HUES6 (cell line): ENCODE measurements at regions not wholly inside any gene's neighbourhood (a gene's known extent, or its start where the extent isn't known, plus 50 kb on each side); places are given as distances from the start of the nearest gene placed in this dataset.

Experiments
- H3K27ac ChIP-seq: 2 replicates; pipeline ENCODE4 v1.7.0; 2013; ENCODE audit warnings: low read depth, mild to moderate bottlenecking, low read length, inconsistent platforms
- H3K27me3 ChIP-seq: 2 replicates; pipeline ENCODE4 v1.6.1; 2013; ENCODE audit warnings: low read length; ENCODE audit not compliant: control insufficient read depth, insufficient read depth
- H3K36me3 ChIP-seq: 2 replicates; pipeline ENCODE4 v1.6.1; 2013; ENCODE audit warnings: low read length; ENCODE audit not compliant: control insufficient read depth, insufficient read depth
- H3K4me1 ChIP-seq: 2 replicates; pipeline ENCODE4 v1.6.1; 2013; ENCODE audit warnings: low read length; ENCODE audit not compliant: control insufficient read depth, insufficient read depth
- H3K4me3 ChIP-seq: 2 replicates; pipeline ENCODE4 v1.5.1; 2013; ENCODE audit warnings: low read depth, low read length
- H3K9ac ChIP-seq: one replicate; pipeline ENCODE4 v1.6.1; 2013; ENCODE audit warnings: mild to moderate bottlenecking, low read length
- H3K9me3 ChIP-seq: 2 replicates; pipeline ENCODE4 v1.6.1; 2013; ENCODE audit warnings: low read depth, low read length; ENCODE audit not compliant: control insufficient read depth, insufficient read depth

DNA sequence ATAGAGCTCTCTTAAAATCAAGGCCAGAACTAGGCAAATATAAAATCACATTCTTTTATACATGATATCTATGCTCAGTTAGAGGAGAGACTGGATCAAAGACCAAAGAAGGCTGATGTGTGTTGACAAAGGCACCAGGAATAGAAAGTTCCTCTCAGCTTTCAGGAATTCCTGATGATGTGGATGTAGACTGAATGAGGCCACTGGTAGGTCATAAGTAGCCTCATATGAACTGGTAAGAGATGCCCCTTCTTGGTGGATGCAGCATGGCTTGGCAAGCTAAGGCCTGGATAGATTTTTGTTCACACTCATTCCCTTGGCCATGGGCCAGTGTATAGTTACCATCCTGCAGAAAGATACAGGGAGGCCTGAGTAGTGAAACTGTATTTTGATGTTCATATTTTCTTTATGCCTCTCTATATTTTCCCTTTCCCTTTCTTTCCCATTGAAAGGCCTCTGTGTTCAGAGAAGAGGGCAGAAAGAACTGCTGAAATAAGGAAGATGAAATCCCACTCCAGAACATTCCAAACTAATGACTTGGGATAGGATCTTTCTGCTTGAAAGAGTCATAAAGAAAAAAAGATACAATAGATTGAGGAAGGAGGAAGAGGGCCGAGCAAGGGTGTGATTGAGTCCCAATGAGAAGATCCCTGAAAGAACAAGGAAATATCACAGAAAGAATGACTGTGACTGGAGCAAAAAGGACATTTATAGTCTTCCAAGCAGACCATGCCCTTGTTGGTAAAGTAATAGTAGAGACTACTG is 2182.7 kb upstream of the PIK3C3 start:
- peaks cover 4% of the 10 kb centered on the region; the same call in 1 of the 2 replicates for H3K4me1 ChIP-seq
- H3K27ac ChIP-seq = no peak overlapping the region
- H3K9me3 ChIP-seq = no peaks in the 10 kb centered on the region
- no peaks in the 10 kb centered on the region for H3K36me3 ChIP-seq
- no peaks in the 10 kb centered on the region for H3K27me3 ChIP-seq
- H3K9ac ChIP-seq = no peak overlapping the region
- no peak overlapping the region for H3K4me3 ChIP-seq

DNA sequence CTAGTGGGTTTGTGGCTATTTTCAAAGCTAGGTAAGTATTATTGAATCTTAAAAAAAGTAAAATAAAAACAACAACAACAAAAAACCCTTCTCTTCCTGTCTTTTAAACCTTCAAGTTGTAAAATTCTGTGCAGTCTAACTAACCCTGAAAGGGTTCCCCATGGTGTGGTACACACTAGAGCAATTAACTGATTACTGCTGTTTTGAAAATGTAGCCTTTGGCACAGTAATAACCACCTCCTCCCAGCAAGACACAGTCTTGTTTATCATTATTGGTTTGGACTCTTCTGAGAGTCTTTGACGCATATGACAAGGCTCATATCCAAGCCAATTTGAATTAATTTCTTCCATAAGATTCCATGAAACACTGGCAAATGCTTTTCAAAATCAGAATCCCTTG is 2184.6 kb upstream of the PIK3C3 start:
- Histone ChIP-seq H3K9ac (no peak overlapping the region), H3K4me1 (no peaks in the 10 kb centered on the region), H3K36me3 (no peaks in the 10 kb centered on the region), H3K9me3 (no peaks in the 10 kb centered on the region), H3K27ac (no peak overlapping the region), H3K4me3 (no peak overlapping the region), H3K27me3 (no peaks in the 10 kb centered on the region)

DNA sequence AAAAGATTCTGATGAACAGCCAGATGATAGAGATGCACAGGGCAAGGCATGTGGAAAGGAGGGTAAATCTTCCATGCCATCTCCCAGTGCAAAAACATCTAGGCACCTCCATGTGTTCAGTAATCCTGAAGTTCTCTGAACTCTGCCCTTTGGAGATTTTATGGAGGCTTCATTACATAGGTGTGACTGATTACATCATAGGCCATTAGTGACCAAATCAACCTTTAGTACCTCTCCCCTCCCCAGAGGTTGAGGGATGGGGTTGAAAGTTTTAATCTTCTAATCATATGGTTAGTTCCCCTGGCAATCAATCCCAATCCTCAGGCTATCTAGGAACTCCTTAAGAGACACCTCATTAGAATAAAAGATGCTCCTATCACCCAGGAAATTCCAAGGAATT is 2190.2 kb upstream of the PIK3C3 start:
- Histone ChIP-seq H3K27me3 (no peaks in the 10 kb centered on the region), H3K4me1 (no peaks in the 10 kb centered on the region; the same call in 1 of the 2 replicates), H3K27ac (no peak overlapping the region), H3K36me3 (no peaks in the 10 kb centered on the region), H3K9me3 (no peaks in the 10 kb centered on the region), H3K9ac (no peak overlapping the region), H3K4me3 (no peak overlapping the region)

DNA sequence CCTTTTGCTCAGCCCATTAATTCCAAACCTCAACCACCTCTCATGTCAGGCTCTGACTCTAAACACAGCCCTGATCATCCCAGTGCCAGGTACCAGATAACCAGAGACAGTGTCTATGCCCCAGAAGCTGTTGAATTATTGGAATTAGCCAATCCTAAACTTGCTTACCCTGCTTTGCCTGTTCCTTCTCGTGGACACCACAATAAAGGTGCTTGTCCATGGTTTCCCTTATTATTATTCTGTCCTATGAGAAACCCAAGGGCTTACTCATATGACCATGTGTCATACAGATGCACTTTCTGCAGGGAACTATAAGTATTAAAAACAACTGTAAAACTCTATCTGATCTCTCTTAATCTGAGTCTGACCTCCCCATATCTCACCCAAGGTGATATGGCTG is 2193.8 kb upstream of the PIK3C3 start:
- Histone ChIP-seq H3K27ac (no peak overlapping the region), H3K4me1 (no peaks in the 10 kb centered on the region; the same call in 1 of the 2 replicates), H3K9ac (no peak overlapping the region), H3K27me3 (no peaks in the 10 kb centered on the region), H3K36me3 (no peaks in the 10 kb centered on the region), H3K9me3 (0 out of 2 replicates have a peak, but pooled peaks cover 2% of the 10 kb centered on the region), H3K4me3 (no peak overlapping the region)

DNA sequence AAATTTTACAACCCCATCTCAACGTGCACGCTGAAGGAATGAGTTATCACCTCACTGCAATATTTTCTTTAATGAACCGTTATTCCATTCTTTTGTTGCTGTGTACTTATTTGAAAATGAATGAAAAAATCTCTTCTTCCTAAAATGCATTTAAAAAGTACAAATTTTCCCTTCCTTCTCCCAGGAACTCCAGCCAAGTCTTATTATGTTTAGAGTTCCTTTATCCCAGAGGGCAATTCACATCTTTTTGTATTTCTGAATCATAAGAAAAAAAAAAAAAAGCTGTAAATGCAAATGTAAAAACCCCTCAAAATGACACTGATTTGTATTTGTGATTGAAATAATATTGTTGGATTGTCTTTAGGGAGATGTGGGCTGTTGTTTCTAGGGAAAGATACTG is 2194.3 kb upstream of the CELF4 start:
- no peaks in the 10 kb centered on the region for H3K36me3 ChIP-seq
- H3K4me3 ChIP-seq = no peak overlapping the region
- H3K4me1 ChIP-seq = no peaks in the 10 kb centered on the region; the same call in 1 of the 2 replicates
- 0 out of 2 replicates have a peak, but pooled peaks cover 2% of the 10 kb centered on the region for H3K9me3 ChIP-seq
- H3K9ac ChIP-seq = no peak overlapping the region
- H3K27me3 ChIP-seq = no peaks in the 10 kb centered on the region
- no peak overlapping the region for H3K27ac ChIP-seq

DNA sequence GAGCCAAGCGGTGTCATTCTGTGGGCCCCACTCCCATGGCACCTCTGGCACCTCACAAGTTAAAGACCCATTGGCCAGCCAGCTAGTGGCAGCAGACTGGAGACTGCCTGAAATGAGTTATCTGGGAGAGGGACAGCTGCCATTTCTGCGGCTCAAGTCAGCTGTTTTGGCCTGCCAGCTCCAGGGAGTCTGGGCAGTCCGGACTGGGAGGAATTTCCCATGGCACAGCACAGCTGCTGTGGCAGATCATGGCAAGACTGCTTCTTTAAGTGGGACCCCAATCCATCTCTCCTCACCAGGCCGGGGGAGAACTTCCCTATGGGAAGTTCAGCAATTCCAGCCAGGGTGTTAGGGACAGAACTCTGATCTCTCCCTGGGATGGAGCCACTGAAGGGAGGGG is 2187.6 kb upstream of the CELF4 start:
- H3K4me3 ChIP-seq = no peak overlapping the region
- peaks cover 25% of the 10 kb centered on the region; the same call in 1 of the 2 replicates for H3K36me3 ChIP-seq
- H3K27ac ChIP-seq = no peak overlapping the region
- no peaks in the 10 kb centered on the region for H3K4me1 ChIP-seq
- H3K27me3 ChIP-seq = no peaks in the 10 kb centered on the region
- no peak overlapping the region for H3K9ac ChIP-seq
- peaks cover 20% of the 10 kb centered on the region for H3K9me3 ChIP-seq

DNA sequence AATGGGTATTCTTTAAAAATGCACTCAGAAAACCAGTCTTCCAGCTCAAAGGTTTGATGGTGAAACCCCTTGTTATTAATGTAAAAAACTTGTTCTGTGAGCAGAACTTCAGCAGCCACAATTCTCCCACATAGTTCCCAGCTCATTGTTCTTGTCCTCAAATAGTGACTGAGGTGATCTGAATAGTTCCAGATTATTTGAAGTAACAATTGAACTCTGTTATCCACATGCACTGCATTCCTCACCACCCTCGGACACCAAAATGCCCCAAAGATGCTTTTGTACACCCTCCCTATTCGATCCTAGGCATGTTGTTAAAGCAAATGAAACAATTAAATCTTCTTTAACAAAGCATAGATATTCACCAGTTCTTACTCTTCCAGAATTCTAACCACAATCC is 2186.8 kb upstream of the CELF4 start:
- no peaks in the 10 kb centered on the region for H3K4me1 ChIP-seq
- H3K27me3 ChIP-seq = no peaks in the 10 kb centered on the region
- H3K9me3 ChIP-seq = peaks cover 18% of the 10 kb centered on the region
- H3K4me3 ChIP-seq = no peak overlapping the region
- peaks cover 25% of the 10 kb centered on the region; the same call in 1 of the 2 replicates for H3K36me3 ChIP-seq
- H3K9ac ChIP-seq = no peak overlapping the region
- H3K27ac ChIP-seq = no peak overlapping the region

DNA sequence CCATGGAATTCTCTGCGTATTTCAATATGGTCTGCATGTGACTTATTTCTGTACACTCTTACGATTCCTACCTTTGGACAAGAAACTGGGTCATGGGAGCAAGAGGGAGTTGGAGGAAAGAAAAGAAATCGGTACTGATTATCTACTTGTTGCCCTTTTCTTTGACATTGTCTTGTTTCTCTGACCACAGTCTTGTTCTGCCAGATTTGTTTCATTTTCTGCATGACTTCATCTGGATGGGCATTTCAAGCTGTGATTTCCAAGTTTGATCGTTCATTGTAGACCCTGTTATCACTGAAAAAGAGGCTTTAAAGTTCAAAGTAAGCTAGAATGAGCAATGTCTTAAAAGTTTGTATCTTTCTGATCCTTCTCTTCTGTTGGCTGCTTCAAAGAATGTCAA is 2186.3 kb upstream of the CELF4 start:
- no peak overlapping the region for H3K4me3 ChIP-seq
- H3K27me3 ChIP-seq = no peaks in the 10 kb centered on the region
- peaks cover 25% of the 10 kb centered on the region; the same call in 1 of the 2 replicates for H3K36me3 ChIP-seq
- no peaks in the 10 kb centered on the region for H3K4me1 ChIP-seq
- no peak overlapping the region for H3K9ac ChIP-seq
- peaks cover 18% of the 10 kb centered on the region for H3K9me3 ChIP-seq
- H3K27ac ChIP-seq = no peak overlapping the region

DNA sequence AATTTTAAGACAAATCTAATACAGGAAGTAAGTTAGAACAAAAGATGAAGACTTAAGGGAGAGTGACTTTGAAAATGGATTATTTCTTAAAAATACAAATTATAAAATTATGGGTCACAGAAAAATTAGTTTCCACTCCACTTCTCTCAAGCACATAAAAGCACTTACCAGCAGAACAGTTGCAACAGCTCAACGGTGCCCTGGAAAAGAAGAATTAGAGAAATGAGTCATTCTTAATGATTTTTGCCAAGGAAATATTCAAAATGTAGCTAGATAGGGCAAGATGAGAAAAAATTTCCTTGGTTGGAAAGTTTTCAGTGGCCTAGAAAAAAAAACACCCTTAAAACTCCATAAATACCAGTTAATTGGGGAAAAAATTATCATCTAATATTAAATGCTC is 2185.6 kb upstream of the CELF4 start:
- Histone ChIP-seq H3K4me3 (no peak overlapping the region), H3K9ac (no peak overlapping the region), H3K36me3 (peaks cover 25% of the 10 kb centered on the region; the same call in 1 of the 2 replicates), H3K4me1 (no peaks in the 10 kb centered on the region), H3K27ac (no peak overlapping the region), H3K27me3 (no peaks in the 10 kb centered on the region), H3K9me3 (peaks cover 18% of the 10 kb centered on the region)

DNA sequence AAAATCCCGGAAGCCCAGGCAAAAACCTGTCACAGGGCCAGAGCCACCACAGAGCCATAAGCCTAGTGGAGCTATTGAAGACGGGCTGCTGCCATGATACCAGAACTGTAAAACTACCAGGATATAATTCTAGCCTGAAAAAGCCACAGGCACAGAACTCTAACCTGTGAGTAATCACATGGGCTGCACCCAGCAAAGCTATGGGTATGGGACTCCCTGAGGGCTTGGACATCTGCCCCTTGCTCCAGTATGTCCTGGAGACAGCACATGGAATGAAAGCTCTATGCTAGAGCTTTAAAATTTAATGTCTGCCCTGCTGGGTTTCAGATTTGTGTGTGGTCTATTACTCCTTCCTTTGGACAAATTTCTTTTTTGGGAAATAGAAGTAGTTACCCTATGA is 2183.6 kb upstream of the CELF4 start:
- H3K36me3 ChIP-seq = peaks cover 25% of the 10 kb centered on the region; the same call in 1 of the 2 replicates
- H3K27me3 ChIP-seq = no peaks in the 10 kb centered on the region
- no peak overlapping the region for H3K9ac ChIP-seq
- H3K4me3 ChIP-seq = no peak overlapping the region
- H3K9me3 ChIP-seq = peaks cover 18% of the 10 kb centered on the region
- H3K4me1 ChIP-seq = no peaks in the 10 kb centered on the region
- H3K27ac ChIP-seq = no peak overlapping the region

DNA sequence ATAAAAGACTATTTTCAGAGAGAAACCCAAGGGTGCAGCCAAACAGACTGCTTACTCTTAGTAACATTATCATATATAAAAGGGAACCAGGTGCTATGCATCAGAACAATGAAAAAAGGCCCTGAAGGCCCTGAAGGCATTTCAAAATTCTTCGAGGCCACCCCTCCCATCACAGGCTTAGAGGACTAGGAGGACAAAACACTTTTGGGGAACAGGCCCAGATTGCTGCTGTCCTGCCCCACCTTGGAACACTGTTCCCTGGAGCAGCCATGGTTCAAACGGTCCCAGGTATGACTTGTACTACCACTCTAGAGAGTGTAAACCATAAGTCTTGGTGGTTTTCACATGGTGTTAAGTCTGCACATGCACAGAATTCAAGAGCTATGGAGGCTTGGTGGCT is 2183.1 kb upstream of the CELF4 start:
- no peak overlapping the region for H3K9ac ChIP-seq
- H3K27me3 ChIP-seq = no peaks in the 10 kb centered on the region
- peaks cover 25% of the 10 kb centered on the region; the same call in 1 of the 2 replicates for H3K36me3 ChIP-seq
- H3K4me1 ChIP-seq = no peaks in the 10 kb centered on the region
- no peak overlapping the region for H3K27ac ChIP-seq
- H3K9me3 ChIP-seq = peaks cover 18% of the 10 kb centered on the region
- no peak overlapping the region for H3K4me3 ChIP-seq
